ENCODE measurements at regions not wholly inside any gene's neighbourhood (a gene's known extent, or its start where the extent isn't known, plus 50 kb on each side); places are given as distances from the start of the nearest gene placed in this dataset.

GRCh38 chr1:188218289-188218688 lies 1389.5 kb downstream of the PLA2G4A start:
- DNase-seq (ENCODE audit: low read depth in 4 of 4, low spot score in 2 of 4): no peak

GRCh38 chr1:188220051-188220450 lies 1391.3 kb downstream of the PLA2G4A start:
- DNase-seq (ENCODE audit: low read depth in 4 of 4, low spot score in 2 of 4): no peak

- DNase-seq (ENCODE audit: low read depth in 4 of 4, low spot score in 2 of 4): no peak
These were observed 1395.5 kb downstream of the PLA2G4A start for GRCh38 chr1:188224263-188224662.

GRCh38 chr1:188225975-188226374 lies 1397.2 kb downstream of the PLA2G4A start:
- DNase-seq (ENCODE audit: low read depth in 4 of 4, low spot score in 2 of 4): no peak

GRCh38 chr1:188228623-188229022 lies 1399.9 kb downstream of the PLA2G4A start:
- no peak for DNase-seq (ENCODE audit: low read depth in 4 of 4, low spot score in 2 of 4)

GRCh38 chr1:188237573-188238348 lies 1409.0 kb downstream of the PLA2G4A start:
- DNase-seq (ENCODE audit: low read depth in 4 of 4, low spot score in 2 of 4): no peak

GRCh38 chr1:188240772-188241406 lies 1412.1 kb downstream of the PLA2G4A start:
- no peak for DNase-seq (ENCODE audit: low read depth in 4 of 4, low spot score in 2 of 4)

- DNase-seq (ENCODE audit: low read depth in 4 of 4, low spot score in 2 of 4): no peak
These were observed 1412.9 kb downstream of the PLA2G4A start for GRCh38 chr1:188241629-188242028.

GRCh38 chr1:188243456-188243855 lies 1414.7 kb downstream of the PLA2G4A start:
- no peak for DNase-seq (ENCODE audit: low read depth in 4 of 4, low spot score in 2 of 4)

- no peak for DNase-seq (ENCODE audit: low read depth in 4 of 4, low spot score in 2 of 4)
These were observed 1415.9 kb downstream of the PLA2G4A start for GRCh38 chr1:188244681-188245080.

- no peak for DNase-seq (ENCODE audit: low read depth in 4 of 4, low spot score in 2 of 4)
These were observed 1418.5 kb downstream of the PLA2G4A start for GRCh38 chr1:188247255-188247654.

GRCh38 chr1:188249811-188250210 lies 1421.1 kb downstream of the PLA2G4A start:
- DNase-seq (ENCODE audit: low read depth in 4 of 4, low spot score in 2 of 4): no peak

GRCh38 chr1:188251036-188251435 lies 1422.3 kb downstream of the PLA2G4A start:
- no peak for DNase-seq (ENCODE audit: low read depth in 4 of 4, low spot score in 2 of 4)

GRCh38 chr1:188261849-188262248 lies 1433.1 kb downstream of the PLA2G4A start:
- no peak for DNase-seq (ENCODE audit: low read depth in 4 of 4, low spot score in 2 of 4)

GRCh38 chr1:188269956-188270355 lies 1441.2 kb downstream of the PLA2G4A start:
- DNase-seq (ENCODE audit: low read depth in 4 of 4, low spot score in 2 of 4): no peak

- DNase-seq (ENCODE audit: low read depth in 4 of 4, low spot score in 2 of 4): no peak
These were observed 1441.7 kb downstream of the PLA2G4A start for GRCh38 chr1:188270497-188270896.

GRCh38 chr1:188277771-188278170 lies 1449.0 kb downstream of the PLA2G4A start:
- DNase-seq (ENCODE audit: low read depth in 4 of 4, low spot score in 2 of 4): no peak

GRCh38 chr1:188281921-188282320 lies 1453.2 kb downstream of the PLA2G4A start:
- no peak for DNase-seq (ENCODE audit: low read depth in 4 of 4, low spot score in 2 of 4)

- DNase-seq (ENCODE audit: low read depth in 4 of 4, low spot score in 2 of 4): peak in 1 of 4 donors; percentile 16
These were observed 1466.4 kb downstream of the PLA2G4A start for GRCh38 chr1:188295157-188295556.

- no peak for DNase-seq (ENCODE audit: low read depth in 4 of 4, low spot score in 2 of 4)
These were observed 1474.0 kb downstream of the PLA2G4A start for GRCh38 chr1:188302746-188303145.

GRCh38 chr1:188314557-188315137 lies 1485.9 kb downstream of the PLA2G4A start:
- DNase-seq (ENCODE audit: low read depth in 4 of 4, low spot score in 2 of 4): no peak

GRCh38 chr1:188317894-188318293 lies 1489.1 kb downstream of the PLA2G4A start:
- DNase-seq (ENCODE audit: low read depth in 4 of 4, low spot score in 2 of 4): no peak
